Activated CD8-positive, alpha-beta memory T cell treated with anti-CD3 and anti-CD28 coated beads for 1 hour (primary cell): ENCODE measurements at regions not wholly inside any gene's neighbourhood (a gene's known extent, or its start where the extent isn't known, plus 50 kb on each side); places are given as distances from the start of the nearest gene placed in this dataset.

Source experiments
- DNase-seq, 2 donors: peaks; one replicate each; pipeline ENCODE4 v3.0.0-alpha.2; 2020; ENCODE audit warnings: low read depth in 1 of 2; ENCODE audit errors: extremely low read depth in 1 of 2

DNA sequence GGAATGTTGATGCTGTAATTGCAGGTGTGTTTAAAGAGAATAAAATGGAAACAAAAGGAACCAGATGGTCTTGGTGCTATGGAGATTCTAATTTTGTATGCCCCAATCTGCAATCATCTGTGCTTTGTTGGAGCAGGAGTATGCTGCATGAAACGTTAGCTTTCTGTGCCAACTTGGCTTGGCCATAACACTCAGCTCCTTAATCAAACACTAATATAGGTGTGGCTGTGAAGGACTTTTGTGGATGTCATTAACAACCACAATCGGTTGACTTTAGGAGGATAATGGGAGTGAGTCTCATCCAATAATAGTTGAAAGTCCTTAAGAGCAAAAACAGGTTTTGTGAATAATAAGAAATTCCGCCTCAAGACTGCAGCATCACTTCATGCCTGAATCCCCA lies 399.2 kb downstream of the NLGN4X start:
- no peak for DNase-seq

DNA sequence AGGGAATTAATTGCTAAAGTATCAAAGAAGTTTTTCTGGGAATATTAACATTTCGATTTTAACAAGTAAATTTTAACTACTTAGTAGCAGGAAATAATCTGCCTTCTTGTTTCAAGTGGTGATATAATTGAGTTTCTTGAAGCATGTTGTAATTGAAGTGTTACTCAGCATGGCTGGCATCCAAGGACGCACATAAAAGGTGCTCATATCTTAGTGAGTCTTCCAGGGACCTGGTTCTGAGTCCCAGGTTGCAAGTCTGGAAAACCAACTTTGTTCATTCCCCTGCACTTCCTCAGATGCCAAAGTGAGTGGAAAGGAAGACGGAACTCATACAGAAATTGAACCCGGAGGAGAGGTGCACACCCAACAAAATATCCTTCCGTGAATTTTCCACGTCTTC lies 399.6 kb downstream of the NLGN4X start:
- DNase-seq, result no peak

DNA sequence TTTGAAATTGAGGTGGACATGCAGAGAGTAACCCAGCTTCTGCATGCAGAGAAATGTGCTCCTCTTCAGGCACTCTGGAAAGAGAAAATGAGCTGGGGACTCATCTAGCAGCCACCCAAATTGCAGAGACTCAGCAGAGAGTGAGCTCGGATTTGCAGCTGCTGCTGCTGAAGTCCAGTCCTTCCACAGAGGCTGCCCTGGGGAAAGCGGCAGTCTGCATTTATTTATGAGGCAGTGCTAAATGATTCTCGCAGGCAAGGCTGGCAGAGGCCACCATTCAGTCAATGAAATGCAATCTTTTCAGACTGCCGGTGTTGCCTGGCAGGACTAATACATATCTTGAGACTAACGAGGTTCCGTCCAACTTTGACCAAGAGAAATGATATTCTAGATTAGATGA lies 404.8 kb downstream of the NLGN4X start:
- DNase-seq, result no peak

DNA sequence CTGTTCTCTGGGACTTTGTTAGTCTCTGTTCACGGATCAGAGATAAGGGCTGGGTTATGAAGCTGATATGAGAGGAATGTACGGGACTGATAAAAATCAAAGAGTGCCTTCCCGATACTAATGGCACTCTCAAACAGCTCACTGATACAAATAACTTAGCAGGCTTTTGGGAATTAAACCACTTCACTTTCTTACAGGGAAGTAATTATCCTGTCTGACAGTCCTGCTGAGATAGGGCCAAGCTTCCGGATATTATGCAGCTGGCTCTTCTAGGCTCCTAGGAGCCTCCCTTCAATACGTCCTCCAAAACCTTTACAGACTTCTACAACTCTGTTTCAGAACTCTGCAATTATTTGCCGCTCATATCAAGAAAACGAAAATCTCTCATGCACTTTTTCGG lies 418.0 kb downstream of the NLGN4X start:
- DNase-seq, result no peak

DNA sequence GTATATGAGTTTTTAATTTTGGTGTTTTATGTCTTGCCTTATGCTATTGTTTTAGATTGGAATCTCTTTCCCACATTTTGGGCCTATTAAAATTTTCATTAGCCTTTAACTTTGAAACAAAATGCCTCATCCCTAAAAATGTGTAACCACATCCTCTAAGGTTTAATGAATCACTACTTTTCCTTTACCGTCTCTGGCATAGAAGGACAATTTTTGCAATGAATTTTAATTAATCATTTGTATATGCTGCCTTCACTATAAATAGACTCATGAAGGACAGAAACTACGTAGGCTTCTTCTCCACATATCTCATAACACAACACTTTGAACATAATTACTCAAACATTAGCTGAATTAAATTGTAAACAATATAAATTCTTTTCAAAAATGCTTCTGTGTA lies 421.5 kb downstream of the NLGN4X start:
- no peak for DNase-seq

DNA sequence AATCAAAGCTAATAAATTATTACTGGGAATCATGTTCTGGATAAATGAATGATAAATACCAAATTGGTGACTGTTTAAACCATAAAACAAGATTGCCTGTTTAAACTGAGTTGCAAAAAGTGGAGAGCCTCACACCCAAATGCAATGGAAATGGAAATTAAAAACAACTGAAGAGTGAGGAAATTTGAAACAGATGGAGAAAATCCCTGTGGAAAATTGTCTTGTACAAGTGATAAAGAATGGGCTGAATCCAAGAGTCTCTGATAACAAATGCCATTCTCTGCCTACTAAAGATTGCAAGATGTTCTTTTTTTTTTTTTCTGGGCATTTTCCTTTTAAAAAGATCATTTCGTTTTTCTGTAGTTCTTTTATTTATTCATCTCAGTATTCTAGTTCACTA lies 426.3 kb downstream of the NLGN4X start:
- no peak for DNase-seq

DNA sequence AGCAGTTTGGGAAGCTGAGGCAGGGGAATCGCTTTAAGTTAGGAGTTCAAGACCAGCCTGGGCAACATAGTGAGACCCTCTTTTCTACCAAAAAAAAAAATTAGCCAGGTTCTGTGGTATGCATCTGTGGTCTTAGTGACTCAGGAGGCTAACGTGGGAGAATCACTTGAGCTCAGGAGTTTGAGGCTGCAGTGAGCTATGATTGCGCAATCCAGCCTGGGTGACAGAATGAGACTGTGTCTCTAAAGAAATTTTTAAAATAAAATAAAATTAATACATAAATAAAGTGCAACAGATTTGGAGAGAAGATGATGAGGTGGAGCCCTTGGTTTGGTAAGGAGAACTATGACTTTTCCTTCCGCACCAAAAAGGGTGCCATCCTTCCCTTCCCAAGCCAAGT lies 436.9 kb downstream of the NLGN4X start:
- DNase-seq, result no peak

DNA sequence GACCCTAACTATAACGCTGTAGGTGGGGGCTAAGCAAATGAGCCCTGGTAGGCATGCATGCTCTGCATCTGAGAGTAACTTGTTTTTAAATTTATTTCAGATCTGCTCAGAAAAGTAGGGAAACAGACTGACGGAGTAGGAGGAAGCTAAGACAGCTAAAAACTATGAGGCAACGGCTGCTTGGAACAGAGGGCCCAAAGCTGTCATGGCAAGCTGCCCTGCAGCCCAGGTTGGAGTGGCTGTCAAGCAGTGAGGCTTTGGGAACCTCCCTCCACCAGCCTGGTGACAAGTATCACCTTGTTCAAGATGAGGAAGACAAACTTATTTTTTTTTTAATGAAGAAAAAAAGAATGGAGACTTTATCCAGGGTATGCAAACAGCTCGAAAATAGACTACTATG lies 439.8 kb downstream of the NLGN4X start:
- DNase-seq, result no peak

DNA sequence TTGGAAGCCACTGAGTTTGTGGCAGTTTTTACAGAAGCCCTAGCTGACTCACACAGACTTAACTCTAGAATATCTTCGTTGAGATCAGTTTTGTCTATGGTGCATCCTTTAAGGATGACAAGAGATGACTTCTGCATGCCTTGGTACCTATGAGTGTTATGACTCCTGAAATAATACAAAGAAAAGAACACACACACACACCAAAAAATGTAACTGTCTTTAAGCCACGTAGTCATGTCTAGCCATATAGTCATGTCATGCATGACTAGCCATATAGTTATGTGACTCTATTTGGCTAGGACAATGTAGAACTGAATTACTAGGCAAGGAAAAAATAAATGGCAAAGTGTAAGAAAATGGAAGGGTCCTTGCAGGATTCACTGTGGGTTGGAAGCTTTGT lies 447.8 kb downstream of the NLGN4X start:
- no peak for DNase-seq

DNA sequence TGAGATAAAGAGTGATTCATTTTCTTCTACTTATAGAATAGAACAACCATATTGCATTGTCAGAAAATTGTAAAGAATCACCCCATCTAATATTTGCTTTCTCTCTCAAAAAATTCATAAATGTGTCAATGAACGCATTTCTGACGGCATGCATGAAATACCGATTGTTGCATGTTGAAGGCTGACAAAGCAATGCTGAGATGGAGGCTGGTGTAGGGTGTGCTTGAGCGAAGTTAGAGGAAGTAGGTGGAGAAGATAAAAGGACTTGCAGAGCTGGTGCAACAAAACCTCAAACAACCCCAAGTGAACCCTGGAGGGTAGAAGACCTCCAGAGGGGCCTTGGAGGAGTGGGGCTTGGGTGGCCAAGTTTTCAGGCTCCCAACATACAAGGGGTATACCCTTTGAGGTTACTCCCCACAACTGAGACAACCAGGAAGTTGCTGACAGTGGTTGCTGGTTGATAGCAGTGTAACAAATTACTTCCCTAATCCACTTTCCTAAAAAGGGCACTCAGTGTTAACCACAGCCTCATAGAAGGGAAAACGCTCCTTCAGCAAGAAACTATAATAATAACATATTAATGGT lies 452.7 kb downstream of the NLGN4X start:
- DNase-seq, result no peak

DNA sequence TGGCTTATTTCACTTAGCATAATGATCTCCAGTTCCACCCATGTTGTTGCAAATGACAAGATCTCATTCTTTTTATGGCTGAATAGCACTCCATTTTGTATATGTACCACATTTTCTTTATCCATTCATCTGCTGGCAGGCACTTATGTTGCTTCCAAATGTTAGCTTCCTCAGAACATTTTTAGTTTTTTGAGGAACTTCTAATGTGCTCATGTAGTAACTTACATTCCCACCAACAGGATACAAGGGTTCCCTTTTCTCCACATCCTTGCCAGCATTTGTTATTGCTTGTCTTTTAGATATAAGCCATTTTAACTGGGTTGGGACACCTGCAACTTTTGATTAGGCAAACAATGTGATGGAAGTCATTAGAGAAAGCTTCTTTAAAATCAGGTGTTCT lies 454.2 kb downstream of the NLGN4X start:
- no peak for DNase-seq

DNA sequence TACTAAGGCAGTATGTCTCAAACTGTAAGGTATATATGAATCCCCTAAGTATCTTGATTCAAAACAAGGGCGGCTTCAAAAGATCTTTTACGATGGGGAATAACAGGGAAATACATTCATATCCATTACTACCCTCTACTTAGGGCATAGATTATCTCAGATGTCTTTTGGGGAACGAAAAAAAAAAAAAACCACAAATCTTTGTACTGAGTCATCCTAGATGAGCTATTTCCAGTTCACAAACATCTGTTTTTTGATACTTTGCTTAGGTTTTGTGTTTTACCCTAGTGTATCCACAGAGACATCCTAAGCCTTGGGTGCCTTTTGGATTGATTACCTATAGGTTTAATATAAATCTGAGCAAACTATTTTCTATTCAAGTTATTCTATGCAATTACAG lies 457.2 kb downstream of the NLGN4X start:
- DNase-seq, result no peak

DNA sequence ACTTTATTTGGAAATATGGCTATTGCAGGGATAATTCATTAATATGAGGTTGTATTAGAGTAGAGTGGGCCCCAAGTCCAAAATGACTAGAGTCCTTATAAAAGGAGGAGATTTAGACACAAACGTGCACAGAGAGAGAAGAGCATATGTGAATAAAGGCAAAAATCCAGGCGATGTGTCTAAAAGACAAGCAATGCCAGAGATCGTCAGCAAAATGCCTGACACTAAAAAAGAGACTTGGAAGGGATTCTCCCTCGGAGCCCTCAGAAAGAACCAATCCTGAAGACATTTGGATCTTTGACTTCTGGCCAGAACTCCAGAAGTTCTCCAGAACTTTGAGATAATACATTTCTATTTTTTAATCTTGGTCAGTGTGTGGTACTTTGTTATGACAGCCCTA lies 472.1 kb downstream of the NLGN4X start:
- DNase-seq, result no peak

DNA sequence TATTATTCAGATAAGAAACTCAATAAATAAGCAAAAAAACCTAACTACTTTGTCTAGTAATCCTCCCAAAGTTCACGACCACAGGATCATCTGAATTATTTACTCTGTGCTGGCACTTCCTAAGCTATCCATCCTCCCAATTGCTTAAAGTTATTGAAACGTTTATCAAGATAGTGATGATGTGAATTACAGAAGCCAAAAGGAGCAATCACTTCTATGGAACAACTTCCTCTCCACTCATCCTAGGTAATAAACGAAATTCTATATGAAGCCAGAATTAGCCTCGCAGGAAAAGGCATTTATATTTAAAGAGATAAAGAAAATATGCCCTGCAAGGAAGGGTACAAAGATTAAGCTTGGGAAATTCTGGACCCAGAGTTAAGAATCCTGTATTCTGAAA lies 475.4 kb downstream of the NLGN4X start:
- DNase-seq, result no peak

DNA sequence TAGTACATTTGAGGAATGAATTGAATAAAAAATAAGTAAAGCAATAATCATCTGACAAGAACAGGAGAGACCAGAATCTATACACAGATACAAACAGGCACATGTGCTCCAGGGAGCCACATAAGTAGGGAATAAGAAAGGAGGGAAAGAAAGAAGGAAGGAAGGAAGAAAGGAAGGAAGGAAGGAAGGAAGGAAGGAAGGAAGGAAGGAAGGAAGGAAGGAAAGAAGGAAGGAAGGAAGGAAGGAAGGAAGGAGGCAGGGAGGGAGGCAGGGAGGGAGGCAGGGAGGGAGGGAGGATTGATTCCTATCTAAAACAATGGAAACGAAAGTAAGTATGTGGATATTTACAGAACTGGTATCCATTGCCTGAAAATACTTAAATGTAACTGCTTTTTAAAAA lies 475.8 kb downstream of the NLGN4X start:
- DNase-seq, result no peak

DNA sequence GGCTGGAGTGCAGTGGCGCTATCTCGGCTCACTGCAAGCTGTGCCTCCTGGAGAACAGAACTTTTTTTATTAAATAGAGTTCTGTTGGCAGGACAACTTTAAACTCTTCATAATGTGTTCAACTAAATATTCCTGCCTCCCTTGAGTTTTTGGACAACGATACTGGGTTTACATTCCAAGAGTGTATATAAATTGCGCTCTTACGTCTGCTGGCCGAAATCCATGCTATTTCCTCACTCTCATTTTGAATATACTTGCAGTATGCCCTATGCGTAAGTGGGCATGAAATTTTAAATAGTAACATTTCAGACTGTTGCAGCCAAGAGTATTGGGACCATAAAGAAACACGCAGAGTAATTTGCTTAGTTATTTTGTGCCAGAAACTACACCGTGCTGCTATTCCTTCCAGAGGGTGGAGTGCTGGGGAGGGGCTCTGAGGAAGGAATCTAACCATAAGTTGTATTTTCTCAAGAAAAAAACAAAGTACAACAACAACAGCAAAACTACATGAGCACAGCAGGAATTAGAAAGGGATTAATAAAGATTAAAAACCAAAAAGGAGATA lies 480.0 kb downstream of the NLGN4X start:
- DNase-seq, result no peak

DNA sequence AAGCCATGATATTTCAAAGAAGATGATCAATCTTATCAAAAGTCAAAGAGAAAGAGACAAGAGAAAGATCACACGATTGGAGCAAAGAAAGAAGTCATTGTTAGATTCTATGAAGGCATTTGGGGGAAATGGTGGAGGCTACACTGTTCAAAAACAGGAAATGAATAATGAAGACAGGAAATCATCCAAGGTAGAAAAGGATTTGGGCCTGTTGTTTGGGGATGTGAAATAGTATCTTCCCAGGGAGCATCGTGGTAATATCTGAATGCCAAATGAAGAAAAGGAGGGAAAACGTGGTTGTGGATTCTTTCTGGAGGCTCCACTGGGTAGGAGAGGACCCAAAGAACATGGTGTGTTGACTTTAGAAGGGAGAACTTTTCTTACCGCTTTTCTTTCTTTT lies 482.4 kb downstream of the NLGN4X start:
- DNase-seq, result no peak

DNA sequence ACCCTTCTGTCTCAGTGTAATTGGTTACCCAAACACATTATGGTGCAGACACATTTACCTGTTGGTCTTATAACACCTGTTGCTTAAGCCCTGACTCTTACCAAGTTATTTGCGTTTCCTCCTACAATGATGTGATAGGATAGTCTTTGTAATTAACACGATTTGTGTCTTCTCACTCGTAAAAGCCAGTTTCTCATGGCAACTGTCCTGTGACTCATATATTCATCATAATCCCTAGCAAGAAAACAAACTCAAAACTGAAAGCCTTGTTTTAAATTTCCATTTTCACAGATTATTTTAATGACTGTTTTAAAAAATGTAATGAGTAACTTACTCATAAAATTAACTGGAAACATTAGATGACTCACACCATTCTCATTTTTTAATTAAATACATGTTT lies 495.2 kb downstream of the NLGN4X start:
- no peak for DNase-seq

DNA sequence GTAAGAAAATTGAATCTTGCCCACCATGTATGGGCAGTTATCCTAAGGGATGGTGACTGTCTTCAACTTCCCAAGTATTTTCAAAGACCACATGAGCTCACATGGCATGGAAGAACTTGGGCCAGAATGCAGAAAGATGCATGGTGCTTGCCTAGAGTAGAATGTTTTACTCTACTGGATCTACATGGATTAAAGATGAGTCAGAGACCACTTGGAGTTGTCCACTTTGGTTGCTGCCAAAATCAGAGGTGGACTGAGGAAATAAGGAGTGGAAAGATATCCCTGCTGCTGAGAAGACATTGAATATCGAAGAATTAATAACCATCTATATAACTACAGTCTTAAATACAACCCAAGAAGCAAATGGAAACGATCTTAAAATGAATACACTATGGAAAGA lies 498.1 kb downstream of the NLGN4X start:
- no peak for DNase-seq

DNA sequence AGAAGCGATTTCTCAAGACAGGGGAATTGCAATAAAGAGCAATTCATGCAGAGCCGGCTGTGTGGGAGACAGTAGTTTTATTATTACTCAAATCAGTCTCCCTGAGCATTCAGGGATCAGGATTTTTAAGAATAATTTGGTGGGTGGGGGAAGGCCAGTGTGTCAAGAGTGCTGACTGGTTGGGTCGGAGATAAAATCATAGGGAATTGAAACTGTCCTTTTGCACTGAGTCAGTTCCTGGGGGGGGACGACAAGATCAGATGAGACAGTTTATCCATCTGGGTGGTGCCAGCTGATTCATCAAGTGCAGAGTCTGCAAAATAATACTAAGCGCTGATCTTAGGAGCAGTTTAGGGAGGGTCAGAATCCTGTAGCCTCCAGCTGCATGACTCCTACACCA lies 502.4 kb downstream of the NLGN4X start:
- DNase-seq, result no peak

DNA sequence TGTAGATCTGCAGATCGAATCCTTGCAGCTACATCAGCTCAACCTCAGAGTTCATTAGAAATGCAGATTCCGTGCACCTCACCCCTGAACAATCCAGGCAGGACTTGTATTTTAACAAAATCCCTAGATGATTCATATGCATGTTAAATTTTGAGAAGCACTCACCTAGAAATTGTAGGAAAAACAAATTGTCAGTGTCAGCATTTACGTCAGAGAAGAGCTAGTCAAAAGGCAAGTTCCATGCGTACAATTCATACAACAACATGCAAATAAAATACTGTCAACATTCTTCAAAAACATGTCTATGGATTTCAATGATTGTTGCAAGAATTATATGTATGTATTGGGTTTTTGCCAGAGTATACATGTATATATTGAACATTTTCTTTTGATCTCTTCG lies 504.5 kb downstream of the NLGN4X start:
- DNase-seq, result no peak

DNA sequence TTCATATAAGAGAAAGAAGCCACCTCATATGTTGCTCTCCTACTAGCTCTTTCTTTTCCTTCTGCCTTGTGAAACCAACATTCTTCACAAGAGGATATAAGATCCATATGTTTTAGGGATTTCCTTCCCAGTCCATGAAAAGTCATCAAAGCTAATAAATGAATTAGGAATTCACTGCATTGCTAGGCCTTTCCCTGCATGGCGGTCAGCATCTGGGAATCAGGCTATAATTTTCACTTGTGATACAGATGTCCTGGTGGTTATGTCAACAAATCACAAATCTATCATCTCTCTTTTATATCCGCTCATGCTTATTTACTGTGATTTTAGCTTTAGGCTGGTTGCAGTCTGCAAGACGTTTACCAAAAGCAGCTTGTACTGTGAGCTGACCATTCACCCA lies 510.0 kb downstream of the NLGN4X start:
- DNase-seq, result no peak

DNA sequence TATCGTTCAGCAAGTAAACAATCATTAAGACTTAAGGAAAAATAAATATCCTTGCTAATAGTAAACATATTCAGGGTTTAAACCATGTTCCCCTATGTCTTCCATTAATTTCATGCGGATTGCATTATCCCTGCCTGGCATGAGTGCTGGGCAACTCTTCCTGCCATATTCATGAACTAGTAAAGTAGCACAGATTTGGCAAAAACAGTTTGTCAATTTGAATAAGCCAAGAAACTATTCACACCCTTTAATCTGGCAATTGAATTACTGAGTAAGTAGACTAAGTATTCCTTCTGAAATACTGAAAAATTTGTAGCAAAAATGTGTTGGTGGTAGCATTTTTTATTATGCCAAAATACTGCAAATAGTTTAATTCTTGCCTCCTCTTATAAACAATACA lies 512.0 kb downstream of the NLGN4X start:
- DNase-seq, result no peak
